HG02678 (cell line): ENCODE measurements at regions not wholly inside any gene's neighbourhood (a gene's known extent, or its start where the extent isn't known, plus 50 kb on each side); places are given as distances from the start of the nearest gene placed in this dataset.

Experiments used
- ATAC-seq: cut with Tn5 transposase; IDR thresholded peaks from one replicate; pipeline ENCODE4 v1.9.1; 2021; ENCODE audit warnings: mild to moderate bottlenecking, moderate library complexity; ENCODE audit not compliant: unreplicated experiment

- ATAC-seq: no peak
These were observed 153.8 kb upstream of the UBL3 start for GRCh38 chr13:30004204-30004603.

- ATAC-seq: no peak
These were observed 152.2 kb upstream of the UBL3 start for GRCh38 chr13:30002577-30002976.

GRCh38 chr13:30000370-30000765 lies 150.0 kb upstream of the UBL3 start:
- ATAC-seq: no peak

GRCh38 chr13:29999492-30000369 lies 149.3 kb upstream of the UBL3 start:
- ATAC-seq: no peak

GRCh38 chr13:29996316-29996715 lies 145.9 kb upstream of the UBL3 start:
- ATAC-seq: no peak

- ATAC-seq: no peak
These were observed 144.6 kb upstream of the UBL3 start for GRCh38 chr13:29994911-29995595.

GRCh38 chr13:29993716-29994488 lies 143.5 kb upstream of the UBL3 start:
- no peak for ATAC-seq

- no peak for ATAC-seq
These were observed 142.8 kb upstream of the UBL3 start for GRCh38 chr13:29993196-29993595.

GRCh38 chr13:29991343-29991742 lies 140.9 kb upstream of the UBL3 start:
- no peak for ATAC-seq

GRCh38 chr13:29987340-29987739 lies 136.9 kb upstream of the UBL3 start:
- ATAC-seq: no peak

- ATAC-seq: no peak
These were observed 129.9 kb upstream of the UBL3 start for GRCh38 chr13:29980339-29980738.

GRCh38 chr13:29978211-29978610 lies 127.8 kb upstream of the UBL3 start:
- ATAC-seq: no peak

GRCh38 chr13:29977476-29978120 lies 127.2 kb upstream of the UBL3 start:
- ATAC-seq: no peak

- no peak for ATAC-seq
These were observed 126.1 kb upstream of the UBL3 start for GRCh38 chr13:29976535-29976934.

GRCh38 chr13:29975283-29975682 lies 124.9 kb upstream of the UBL3 start:
- no peak for ATAC-seq

GRCh38 chr13:29969286-29969685 lies 118.9 kb upstream of the UBL3 start:
- no peak for ATAC-seq

- no peak for ATAC-seq
These were observed 113.9 kb upstream of the UBL3 start for GRCh38 chr13:29964181-29964845.

- ATAC-seq: no peak
These were observed 112.7 kb upstream of the UBL3 start for GRCh38 chr13:29963089-29963488.

GRCh38 chr13:29961036-29961670 lies 110.7 kb upstream of the UBL3 start:
- ATAC-seq: no peak

GRCh38 chr13:29959603-29960002 lies 109.2 kb upstream of the UBL3 start:
- no peak for ATAC-seq
